ENCODE measurements at regions not wholly inside any gene's neighbourhood (a gene's known extent, or its start where the extent isn't known, plus 50 kb on each side); places are given as distances from the start of the nearest gene placed in this dataset.
"Not testable (repeated sequence)": the region's sequence is repeated elsewhere in the genome, so short reads cannot be mapped to it uniquely, and the experiment has no call there.

DNA sequence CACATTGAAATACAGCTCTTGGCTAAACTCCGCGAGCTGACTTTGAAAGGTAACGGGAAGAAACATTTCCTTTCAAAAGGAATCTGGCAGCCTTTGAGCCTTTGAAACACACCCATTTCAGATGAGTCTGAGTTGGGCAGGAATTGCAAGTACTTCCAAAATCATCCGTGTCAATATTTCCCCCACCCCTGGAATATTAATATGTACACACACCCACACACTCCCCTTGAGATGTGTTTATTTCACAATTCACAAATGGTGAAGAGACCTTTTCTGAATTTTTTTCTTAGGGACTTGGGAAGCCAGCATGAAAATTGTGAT, 438.7 kb upstream of the NRP1 start:
- Histone ChIP-seq H3K4me2 (ENCODE audit: control insufficient read depth, extremely low read depth, insufficient read depth, low read depth, low read length) (peak overlapping the region; percentile 13), H4K20me1 (ENCODE audit: control insufficient read depth, extremely low read depth, insufficient read depth, low read length) (no peaks in the 10 kb centered on the region), H3K4me1 (ENCODE audit: control insufficient read depth, extremely low read depth, insufficient read depth, low read length) (no peaks in the 10 kb centered on the region), H3K27me3 (ENCODE audit: control insufficient read depth, extremely low read depth, insufficient read depth, low read length) (no peaks in the 10 kb centered on the region), H3K9me1 (ENCODE audit: control insufficient read depth, extremely low read depth, insufficient read depth, low read length) (no peaks in the 10 kb centered on the region), H3K27ac (ENCODE audit: control insufficient read depth, insufficient read depth, low read length) (no peak overlapping the region), H3K9ac (ENCODE audit: control insufficient read depth, extremely low read depth, insufficient read depth, low read length) (no peak overlapping the region), H3K4me3 (ENCODE audit: control insufficient read depth in 2 of 3, extremely low read depth in 1 of 3, insufficient read depth in 2 of 3, low read depth in 1 of 3, low read length in 3 of 3) (no peak overlapping the region), H3K9me3 (ENCODE audit: control insufficient read depth, low read depth, low read length) (no peaks in the 10 kb centered on the region), H2AFZ (ENCODE audit: control insufficient read depth, low read length) (peak overlapping the region; percentile 32), H3K36me3 (ENCODE audit: control insufficient read depth in 2 of 2, extremely low read depth in 1 of 2, insufficient read depth in 2 of 2, low read length in 2 of 2) (no peaks in the 10 kb centered on the region), H3K79me2 (ENCODE audit: control insufficient read depth, insufficient read depth, low read length) (no peaks in the 10 kb centered on the region)
- DNase-seq (ENCODE audit: low read depth, low spot score) (no peak), FAIRE-seq (no peak)
- dilution Hi-C loops (cut with MboI; ENCODE audit: extremely low pct_ligation_motif_present, low sequenced_read_pairs), result no loop called here
- TF ChIP-seq CTCF (optimal IDR thresholded peaks at IDR 0.05 in 1 of 3, IDR thresholded peaks at IDR 0.05 in 1 of 3, conservative IDR thresholded peaks at IDR 0.05 in 1 of 3; ENCODE audit: extremely low read depth in 1 of 3, insufficient read depth in 2 of 3, low read length in 3 of 3) (no peak), EZH2 (IDR thresholded peaks at IDR 0.05; ENCODE audit: low read length) (no peak)

- Histone ChIP-seq H3K4me2 (ENCODE audit: control insufficient read depth, extremely low read depth, insufficient read depth, low read depth, low read length) (peak overlapping the region; percentile 13), H4K20me1 (ENCODE audit: control insufficient read depth, extremely low read depth, insufficient read depth, low read length) (no peaks in the 10 kb centered on the region), H3K4me1 (ENCODE audit: control insufficient read depth, extremely low read depth, insufficient read depth, low read length) (no peaks in the 10 kb centered on the region), H3K9ac (ENCODE audit: control insufficient read depth, extremely low read depth, insufficient read depth, low read length) (no peak overlapping the region), H3K36me3 (ENCODE audit: control insufficient read depth in 2 of 2, extremely low read depth in 1 of 2, insufficient read depth in 2 of 2, low read length in 2 of 2) (no peaks in the 10 kb centered on the region), H3K9me1 (ENCODE audit: control insufficient read depth, extremely low read depth, insufficient read depth, low read length) (no peaks in the 10 kb centered on the region), H3K9me3 (ENCODE audit: control insufficient read depth, low read depth, low read length) (no peaks in the 10 kb centered on the region), H3K27ac (ENCODE audit: control insufficient read depth, insufficient read depth, low read length) (no peak overlapping the region), H3K4me3 (ENCODE audit: control insufficient read depth in 2 of 3, extremely low read depth in 1 of 3, insufficient read depth in 2 of 3, low read depth in 1 of 3, low read length in 3 of 3) (no peak overlapping the region), H3K79me2 (ENCODE audit: control insufficient read depth, insufficient read depth, low read length) (no peaks in the 10 kb centered on the region), H2AFZ (ENCODE audit: control insufficient read depth, low read length) (peak overlapping the region; percentile 32), H3K27me3 (ENCODE audit: control insufficient read depth, extremely low read depth, insufficient read depth, low read length) (no peaks in the 10 kb centered on the region)
- dilution Hi-C loops (cut with MboI; ENCODE audit: extremely low pct_ligation_motif_present, low sequenced_read_pairs), result no loop called here
- no peak for TF ChIP-seq CTCF (optimal IDR thresholded peaks at IDR 0.05 in 1 of 3, IDR thresholded peaks at IDR 0.05 in 1 of 3, conservative IDR thresholded peaks at IDR 0.05 in 1 of 3; ENCODE audit: extremely low read depth in 1 of 3, insufficient read depth in 2 of 3, low read length in 3 of 3)
- TF ChIP-seq EZH2 (IDR thresholded peaks at IDR 0.05; ENCODE audit: low read length), result no peak
- FAIRE-seq (no peak), DNase-seq (ENCODE audit: low read depth, low spot score) (no peak)
These were observed 438.1 kb upstream of the NRP1 start for GRCh38 chr10:33772370-33773252.

DNA sequence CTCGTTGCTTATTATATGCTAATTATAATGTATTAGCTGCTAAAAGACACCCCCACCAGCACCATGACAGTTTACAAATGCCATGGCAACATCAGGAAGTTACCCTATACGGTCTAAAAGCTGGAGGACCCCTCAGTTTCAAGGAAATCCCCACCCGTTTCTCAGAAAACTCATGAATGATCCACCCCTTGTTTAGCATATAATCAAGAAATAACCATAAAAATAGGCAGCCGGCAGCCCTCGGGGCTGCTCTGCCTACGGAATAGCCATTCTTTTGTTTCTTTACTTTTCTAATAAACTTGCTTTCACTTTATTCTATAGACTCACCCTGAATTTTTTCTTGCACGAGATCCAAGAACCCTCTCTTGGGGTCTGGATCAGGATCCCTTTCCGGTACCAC, 437.4 kb upstream of the NRP1 start:
- H4K20me1 ChIP-seq (ENCODE audit: control insufficient read depth, extremely low read depth, insufficient read depth, low read length); H3K36me3 ChIP-seq (ENCODE audit: control insufficient read depth in 2 of 2, extremely low read depth in 1 of 2, insufficient read depth in 2 of 2, low read length in 2 of 2); H3K4me2 ChIP-seq (ENCODE audit: control insufficient read depth, extremely low read depth, insufficient read depth, low read depth, low read length); H2AFZ ChIP-seq (ENCODE audit: control insufficient read depth, low read length); H3K4me3 ChIP-seq (ENCODE audit: control insufficient read depth in 2 of 3, extremely low read depth in 1 of 3, insufficient read depth in 2 of 3, low read depth in 1 of 3, low read length in 3 of 3); H3K9me3 ChIP-seq (ENCODE audit: control insufficient read depth, low read depth, low read length); H3K4me1 ChIP-seq (ENCODE audit: control insufficient read depth, extremely low read depth, insufficient read depth, low read length); H3K27ac ChIP-seq (ENCODE audit: control insufficient read depth, insufficient read depth, low read length); FAIRE-seq; DNase-seq (ENCODE audit: low read depth, low spot score); H3K79me2 ChIP-seq (ENCODE audit: control insufficient read depth, insufficient read depth, low read length); dilution Hi-C loops (cut with MboI; ENCODE audit: extremely low pct_ligation_motif_present, low sequenced_read_pairs); H3K9ac ChIP-seq (ENCODE audit: control insufficient read depth, extremely low read depth, insufficient read depth, low read length); H3K27me3 ChIP-seq (ENCODE audit: control insufficient read depth, extremely low read depth, insufficient read depth, low read length); H3K9me1 ChIP-seq (ENCODE audit: control insufficient read depth, extremely low read depth, insufficient read depth, low read length): not testable (repeated sequence)

All from keratinocyte (primary cell).